IPS-20b (cell line): ENCODE measurements at regions not wholly inside any gene's neighbourhood (a gene's known extent, or its start where the extent isn't known, plus 50 kb on each side); places are given as distances from the start of the nearest gene placed in this dataset.
"Not testable (repeated sequence)": the region's sequence is repeated elsewhere in the genome, so short reads cannot be mapped to it uniquely, and the experiment has no call there.

Source experiments
- H3K27ac ChIP-seq: one replicate; pipeline ENCODE4 v1.5.1; 2013; ENCODE audit warnings: low read length
- H3K27me3 ChIP-seq: 2 replicates; pipeline ENCODE4 v1.6.1; 2013; ENCODE audit warnings: mild to moderate bottlenecking, low read length, inconsistent platforms; ENCODE audit not compliant: insufficient read depth
- H3K36me3 ChIP-seq: 2 replicates; pipeline ENCODE4 v1.6.1; 2013; ENCODE audit warnings: low read depth, mild to moderate bottlenecking, inconsistent platforms, low read length, moderate library complexity; ENCODE audit not compliant: insufficient read depth
- H3K4me1 ChIP-seq: 2 replicates; pipeline ENCODE4 v1.6.1; 2013; ENCODE audit warnings: mild to moderate bottlenecking, control low read depth, inconsistent platforms, low read length, moderate library complexity; ENCODE audit not compliant: insufficient read depth
- H3K4me3 ChIP-seq: 2 replicates; pipeline ENCODE4 v1.5.1; 2013; ENCODE audit warnings: mild to moderate bottlenecking, low read length, inconsistent platforms
- H3K9ac ChIP-seq: 2 replicates; pipeline ENCODE4 v1.6.1; 2013; ENCODE audit warnings: low read depth, mild to moderate bottlenecking, inconsistent platforms, low read length, moderate library complexity
- H3K9me3 ChIP-seq: 2 replicates; pipeline ENCODE4 v1.6.1; 2013; ENCODE audit warnings: mild to moderate bottlenecking, low read depth, low read length, inconsistent platforms; ENCODE audit not compliant: insufficient read depth

- no peaks in the 10 kb centered on the region; the same call in 1 of the 2 replicates for H3K9me3 ChIP-seq
- peaks cover 40% of the 10 kb centered on the region for H3K27me3 ChIP-seq
- no peaks in the 10 kb centered on the region for H3K36me3 ChIP-seq
- H3K9ac ChIP-seq, result no peak overlapping the region
- no peaks in the 10 kb centered on the region for H3K4me1 ChIP-seq
- no peak overlapping the region for H3K4me3 ChIP-seq
- no peak overlapping the region for H3K27ac ChIP-seq
Measured at GRCh38 chr7:131943211-131943610, 386.8 kb upstream of the PODXL start.

- H3K27me3 ChIP-seq, result peaks cover 40% of the 10 kb centered on the region
Measured at GRCh38 chr7:131942287-131943150, 386.1 kb upstream of the PODXL start.

GRCh38 chr7:131941291-131941690 is 384.9 kb upstream of the PODXL start:
- Histone ChIP-seq H3K27ac (no peak overlapping the region), H3K4me1 (no peaks in the 10 kb centered on the region), H3K9ac (no peak overlapping the region), H3K4me3 (no peak overlapping the region), H3K36me3 (no peaks in the 10 kb centered on the region), H3K27me3 (peaks cover 29% of the 10 kb centered on the region), H3K9me3 (no peaks in the 10 kb centered on the region; the same call in 1 of the 2 replicates)

More at GRCh38 chr7:131942287-131943150, 386.1 kb upstream of the PODXL start:
- H3K4me1 ChIP-seq, result no peaks in the 10 kb centered on the region
- H3K36me3 ChIP-seq, result no peaks in the 10 kb centered on the region
- H3K9ac ChIP-seq, result no peak overlapping the region
- H3K9me3 ChIP-seq, result no peaks in the 10 kb centered on the region; the same call in 1 of the 2 replicates
- H3K4me3 ChIP-seq, result no peak overlapping the region
- no peak overlapping the region for H3K27ac ChIP-seq

GRCh38 chr7:131940621-131941165 is 384.3 kb upstream of the PODXL start:
- no peaks in the 10 kb centered on the region for H3K36me3 ChIP-seq
- H3K27ac ChIP-seq, result no peak overlapping the region
- no peaks in the 10 kb centered on the region for H3K4me1 ChIP-seq
- H3K9ac ChIP-seq, result no peak overlapping the region
- peaks cover 23% of the 10 kb centered on the region for H3K27me3 ChIP-seq
- H3K9me3 ChIP-seq, result no peaks in the 10 kb centered on the region; the same call in 1 of the 2 replicates
- no peak overlapping the region for H3K4me3 ChIP-seq

- not testable (repeated sequence) for H3K9me3 ChIP-seq, H3K27ac ChIP-seq, H3K9ac ChIP-seq, H3K4me3 ChIP-seq, H3K4me1 ChIP-seq, H3K36me3 ChIP-seq, H3K27me3 ChIP-seq
Measured at GRCh38 chr7:131938788-131939187, 382.4 kb upstream of the PODXL start.

- Histone ChIP-seq H3K27ac (no peak overlapping the region), H3K36me3 (no peaks in the 10 kb centered on the region), H3K9ac (no peak overlapping the region), H3K4me1 (no peaks in the 10 kb centered on the region), H3K27me3 (no peaks in the 10 kb centered on the region; the same call in 1 of the 2 replicates), H3K9me3 (no peaks in the 10 kb centered on the region; the same call in 1 of the 2 replicates), H3K4me3 (no peak overlapping the region)
Measured at GRCh38 chr7:131937868-131938267, 381.4 kb upstream of the PODXL start.

- H3K9ac ChIP-seq, result no peak overlapping the region
- peaks cover under 1% of the 10 kb centered on the region; the same call in 1 of the 2 replicates for H3K27me3 ChIP-seq
- H3K4me1 ChIP-seq, result no peaks in the 10 kb centered on the region
- no peaks in the 10 kb centered on the region for H3K36me3 ChIP-seq
- H3K4me3 ChIP-seq, result no peak overlapping the region
- H3K9me3 ChIP-seq, result no peaks in the 10 kb centered on the region
- no peak overlapping the region for H3K27ac ChIP-seq
Measured at GRCh38 chr7:131935180-131935579, 378.8 kb upstream of the PODXL start.

GRCh38 chr7:131934452-131934851 is 378.0 kb upstream of the PODXL start:
- no peaks in the 10 kb centered on the region for H3K9me3 ChIP-seq
- peaks cover 5% of the 10 kb centered on the region; the same call in 1 of the 2 replicates for H3K27me3 ChIP-seq
- H3K4me3 ChIP-seq, result no peak overlapping the region
- no peak overlapping the region for H3K27ac ChIP-seq
- H3K9ac ChIP-seq, result no peak overlapping the region
- no peaks in the 10 kb centered on the region for H3K4me1 ChIP-seq
- H3K36me3 ChIP-seq, result no peaks in the 10 kb centered on the region

- Histone ChIP-seq H3K27me3 (peaks cover 5% of the 10 kb centered on the region; the same call in 1 of the 2 replicates), H3K4me3 (no peak overlapping the region), H3K9me3 (no peaks in the 10 kb centered on the region), H3K9ac (no peak overlapping the region), H3K27ac (no peak overlapping the region), H3K36me3 (no peaks in the 10 kb centered on the region), H3K4me1 (no peaks in the 10 kb centered on the region)
Measured at GRCh38 chr7:131933751-131934289, 377.4 kb upstream of the PODXL start.

- H3K9ac ChIP-seq, H3K4me3 ChIP-seq, H3K4me1 ChIP-seq, H3K36me3 ChIP-seq, H3K27ac ChIP-seq, H3K27me3 ChIP-seq, H3K9me3 ChIP-seq: not testable (repeated sequence)
Measured at GRCh38 chr7:131933219-131933618, 376.8 kb upstream of the PODXL start.

- Histone ChIP-seq H3K9me3 (no peaks in the 10 kb centered on the region), H3K27ac (no peak overlapping the region), H3K4me3 (no peak overlapping the region), H3K27me3 (peaks cover 5% of the 10 kb centered on the region; the same call in 1 of the 2 replicates), H3K4me1 (no peaks in the 10 kb centered on the region), H3K9ac (no peak overlapping the region), H3K36me3 (no peaks in the 10 kb centered on the region)
Measured at GRCh38 chr7:131932271-131932670, 375.8 kb upstream of the PODXL start.

- Histone ChIP-seq H3K27me3 (peaks cover 5% of the 10 kb centered on the region; the same call in 1 of the 2 replicates), H3K4me1 (no peaks in the 10 kb centered on the region), H3K9ac (no peak overlapping the region), H3K27ac (no peak overlapping the region), H3K4me3 (no peak overlapping the region), H3K36me3 (no peaks in the 10 kb centered on the region), H3K9me3 (no peaks in the 10 kb centered on the region)
Measured at GRCh38 chr7:131931370-131931769, 374.9 kb upstream of the PODXL start.
